Progenitor cell of endocrine pancreas (in vitro differentiated cells): ENCODE measurements at regions not wholly inside any gene's neighbourhood (a gene's known extent, or its start where the extent isn't known, plus 50 kb on each side); places are given as distances from the start of the nearest gene placed in this dataset.

Source experiments
- DNase-seq: peaks from one replicate; pipeline ENCODE4 v3.0.0; 2021; ENCODE audit warnings: low spot score; ENCODE audit not compliant: unreplicated experiment
- H3K27ac Mint-ChIP-seq: 2 replicates; pipeline ENCODE4 v1.8.0; 2021; ENCODE audit warnings: mild to moderate bottlenecking, moderate library complexity, mixed read lengths
- H3K27me3 Mint-ChIP-seq: 2 replicates; pipeline ENCODE4 v1.8.0; 2021; ENCODE audit warnings: mixed read lengths
- H3K36me3 Mint-ChIP-seq: 2 replicates; pipeline ENCODE4 v1.8.0; 2022; ENCODE audit warnings: mixed read lengths; ENCODE audit not compliant: insufficient read depth
- H3K4me1 Mint-ChIP-seq: 2 replicates; pipeline ENCODE4 v1.8.0; 2021; ENCODE audit warnings: low read depth, mixed read lengths
- H3K4me3 Mint-ChIP-seq: 2 replicates; pipeline ENCODE4 v1.8.0; 2021; ENCODE audit warnings: low read depth, mild to moderate bottlenecking, moderate library complexity, mixed read lengths
- H3K9me3 Mint-ChIP-seq: 2 replicates; pipeline ENCODE4 v1.8.0; 2021; ENCODE audit warnings: low read depth, mixed read lengths
- CTCF ChIP-seq: fragments of 200-600 bp; sonication (generic); IDR thresholded peaks from one replicate; pipeline ENCODE4 v1.5.0; 2021; ENCODE audit warnings: antibody characterized with exemption, mild to moderate bottlenecking; ENCODE audit not compliant: unreplicated experiment

- TF ChIP-seq CTCF: no peak
- Mint-ChIP-seq H3K27me3 (no peaks in the 10 kb centered on the region), H3K9me3 (no peaks in the 10 kb centered on the region), H3K27ac (no peak overlapping the region), H3K4me3 (no peak overlapping the region), H3K36me3 (no peaks in the 10 kb centered on the region), H3K4me1 (no peaks in the 10 kb centered on the region)
- DNase-seq: no peak
Measured at GRCh38 chr2:198731842-198732399, 725.8 kb downstream of the SATB2 start.

- Mint-ChIP-seq H3K4me3 (no peak overlapping the region), H3K4me1 (peaks cover 4% of the 10 kb centered on the region), H3K9me3 (no peaks in the 10 kb centered on the region), H3K27me3 (peaks cover 23% of the 10 kb centered on the region), H3K27ac (no peak overlapping the region), H3K36me3 (no peaks in the 10 kb centered on the region)
- no peak for DNase-seq
- no peak for TF ChIP-seq CTCF
Measured at GRCh38 chr2:198720266-198720665, 737.5 kb downstream of the SATB2 start.

GRCh38 chr2:198717451-198717850, 740.3 kb downstream of the SATB2 start:
- H3K9me3 Mint-ChIP-seq: no peaks in the 10 kb centered on the region
- H3K4me3 Mint-ChIP-seq: no peak overlapping the region
- no peak overlapping the region for H3K27ac Mint-ChIP-seq
- peaks cover 17% of the 10 kb centered on the region for H3K27me3 Mint-ChIP-seq
- H3K4me1 Mint-ChIP-seq: peaks cover 4% of the 10 kb centered on the region
- no peaks in the 10 kb centered on the region for H3K36me3 Mint-ChIP-seq
- DNase-seq: no peak
- TF ChIP-seq CTCF: no peak

GRCh38 chr2:198715302-198715835, 742.4 kb downstream of the SATB2 start:
- no peak overlapping the region for H3K27ac Mint-ChIP-seq
- H3K4me1 Mint-ChIP-seq: peaks cover under 1% of the 10 kb centered on the region
- DNase-seq: no peak
- no peaks in the 10 kb centered on the region for H3K9me3 Mint-ChIP-seq
- no peaks in the 10 kb centered on the region for H3K36me3 Mint-ChIP-seq
- no peak for TF ChIP-seq CTCF
- peaks cover 12% of the 10 kb centered on the region for H3K27me3 Mint-ChIP-seq
- H3K4me3 Mint-ChIP-seq: no peak overlapping the region

GRCh38 chr2:198712485-198712884, 745.3 kb downstream of the SATB2 start:
- no peaks in the 10 kb centered on the region for H3K4me1 Mint-ChIP-seq
- no peak overlapping the region for H3K27ac Mint-ChIP-seq
- H3K4me3 Mint-ChIP-seq: no peak overlapping the region
- no peak for DNase-seq
- no peaks in the 10 kb centered on the region for H3K36me3 Mint-ChIP-seq
- no peaks in the 10 kb centered on the region for H3K9me3 Mint-ChIP-seq
- no peak for TF ChIP-seq CTCF
- H3K27me3 Mint-ChIP-seq: peaks cover 6% of the 10 kb centered on the region
